CD4-positive, alpha-beta memory T cell (primary cell): ENCODE measurements at regions not wholly inside any gene's neighbourhood (a gene's known extent, or its start where the extent isn't known, plus 50 kb on each side); places are given as distances from the start of the nearest gene placed in this dataset.
"Not testable (repeated sequence)": the region's sequence is repeated elsewhere in the genome, so short reads cannot be mapped to it uniquely, and the experiment has no call there.

ENCODE experiments used
- CTCF ChIA-PET: fragments of 350-600 bp; sonication (Branson Sonifier 250); formaldehyde crosslinking; loops from one replicate; lab custom pipeline; 2021; ENCODE audit warnings: inconsistent platforms; ENCODE audit not compliant: partially characterized antibody; lab: Charles Lee
- POLR2A ChIA-PET: fragments of 350-600 bp; sonication (Branson Sonifier 250); formaldehyde crosslinking; loops from one replicate; lab custom pipeline; 2021; ENCODE audit not compliant: partially characterized antibody; lab: Charles Lee
- DNase-seq, 5 donors: peaks; one replicate each; pipeline versions ENCODE4 v3.0.0 to v3.0.0-alpha.2; 2020 to 2022; ENCODE audit warnings: mixed read lengths in 1 of 5
- H3K27ac ChIP-seq: one replicate; pipeline ENCODE4 v1.7.0; 2013; ENCODE audit warnings: low read depth, low read length
- H3K27me3 ChIP-seq: 2 replicates; pipeline ENCODE4 v1.7.0; 2013; ENCODE audit warnings: mild to moderate bottlenecking, low read length, moderate library complexity; ENCODE audit not compliant: insufficient read depth
- H3K36me3 ChIP-seq: 2 replicates; pipeline ENCODE4 v1.7.0; 2013; ENCODE audit warnings: mild to moderate bottlenecking, low read length, moderate library complexity; ENCODE audit not compliant: insufficient read depth
- H3K4me1 ChIP-seq: 2 replicates; pipeline ENCODE4 v1.7.0; 2013; ENCODE audit warnings: mild to moderate bottlenecking, low read length, moderate library complexity; ENCODE audit not compliant: insufficient read depth
- H3K4me3 ChIP-seq, 2 donors: one replicate each; pipeline ENCODE4 v1.7.0; 2013; ENCODE audit warnings: low read length in 2 of 2, mild to moderate bottlenecking in 1 of 2
- H3K9me3 ChIP-seq, 2 donors: one replicate each; pipeline ENCODE4 v1.7.0; 2013; ENCODE audit warnings: low read length in 2 of 2, control low read depth in 1 of 2; ENCODE audit not compliant: control insufficient read depth in 1 of 2
- H3K27ac Mint-ChIP-seq, 7 donors: one replicate each; pipeline ENCODE4 v1.8.0; 2020 to 2021; ENCODE audit warnings: mixed read lengths in 7 of 7, mild to moderate bottlenecking in 6 of 7, inconsistent platforms in 3 of 7, moderate library complexity in 3 of 7
- H3K27me3 Mint-ChIP-seq, 2 donors: one replicate each; pipeline ENCODE4 v1.8.0; 2020 to 2021; ENCODE audit warnings: mixed read lengths in 2 of 2
- H3K36me3 Mint-ChIP-seq, 2 donors: one replicate each; pipeline ENCODE4 v1.8.0; 2020 to 2021; ENCODE audit warnings: mixed read lengths in 2 of 2, inconsistent platforms in 1 of 2, mild to moderate bottlenecking in 1 of 2
- H3K4me1 Mint-ChIP-seq, 4 donors: one replicate each; pipeline ENCODE4 v1.8.0; 2020 to 2021; ENCODE audit warnings: mixed read lengths in 4 of 4, mild to moderate bottlenecking in 1 of 4
- H3K4me3 Mint-ChIP-seq, 8 donors: one replicate each; pipeline ENCODE4 v1.8.0; 2020 to 2021; ENCODE audit warnings: mixed read lengths in 8 of 8, mild to moderate bottlenecking in 7 of 8, moderate library complexity in 6 of 8, inconsistent platforms in 3 of 8
- H3K9me3 Mint-ChIP-seq, 8 donors: one replicate each; pipeline ENCODE4 v1.8.0; 2020 to 2021; ENCODE audit warnings: mixed read lengths in 8 of 8, mild to moderate bottlenecking in 5 of 8, inconsistent platforms in 3 of 8, moderate library complexity in 1 of 8
- intact Hi-C: fragments of 100-400 bp; cut with micrococcal nuclease; formaldehyde crosslinking; loops from one replicate; pipeline ENCODE4 v1.15.1; 2023

DNA sequence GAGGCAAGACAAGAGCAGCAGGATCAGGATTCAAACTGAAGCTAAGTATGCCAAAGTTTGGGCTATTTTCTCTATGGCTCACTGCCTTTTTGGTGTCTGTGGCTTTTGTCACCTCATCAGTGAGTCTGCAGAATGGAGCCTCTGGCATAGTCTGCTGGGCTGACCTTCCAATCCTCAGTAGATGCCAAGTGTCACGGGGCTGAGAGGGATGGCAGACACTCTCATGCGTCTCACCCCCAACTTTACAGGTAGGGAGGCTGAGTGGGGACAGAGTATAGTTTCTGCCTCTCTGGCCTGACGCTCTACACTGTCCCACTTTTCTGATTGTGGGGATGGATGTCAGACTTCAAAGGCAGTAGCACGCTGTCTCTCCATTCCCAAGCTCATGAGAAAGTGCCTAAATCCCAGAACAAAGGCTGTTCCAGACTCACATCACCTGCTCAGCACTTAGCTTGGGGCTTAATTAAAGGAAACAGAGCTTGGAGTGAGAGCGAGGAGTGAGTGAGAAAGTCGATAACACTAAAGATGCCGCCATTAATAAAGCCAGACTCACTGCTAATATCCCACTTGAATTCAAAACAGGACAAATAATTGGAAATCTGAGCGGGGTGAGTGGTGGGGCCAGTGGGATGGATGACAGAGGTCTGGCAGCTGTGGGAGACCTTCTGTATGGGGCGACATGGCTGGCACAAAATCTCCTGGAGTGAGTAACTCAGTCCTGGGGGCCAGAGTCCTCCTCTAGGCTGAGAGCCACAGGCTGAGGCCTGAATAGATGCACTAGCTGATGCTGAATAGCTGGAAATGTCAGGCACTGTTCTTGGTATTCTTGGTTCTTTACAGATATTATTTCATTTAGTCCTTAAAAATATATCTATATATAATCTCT is 78.4 kb upstream of the MRPS22 start:
- H3K36me3 ChIP-seq = no peaks in the 10 kb centered on the region
- H3K4me1 ChIP-seq = no peaks in the 10 kb centered on the region
- H3K4me3 Mint-ChIP-seq = no peak overlapping the region
- no peak overlapping the region for H3K27ac Mint-ChIP-seq
- no peak overlapping the region for H3K27ac ChIP-seq
- H3K9me3 ChIP-seq = no peaks in the 10 kb centered on the region
- no peaks in the 10 kb centered on the region for H3K36me3 Mint-ChIP-seq
- no peak overlapping the region for H3K4me3 ChIP-seq
- CTCF ChIA-PET = no interaction called here
- peaks cover 0 to 2% (median 0%) of the 10 kb centered on the region in 8 donors for H3K9me3 Mint-ChIP-seq
- no peaks in the 10 kb centered on the region for H3K4me1 Mint-ChIP-seq
- no peaks in the 10 kb centered on the region for H3K27me3 Mint-ChIP-seq
- POLR2A ChIA-PET = no interaction called here
- H3K27me3 ChIP-seq = no peaks in the 10 kb centered on the region
- DNase-seq = no peak
- intact Hi-C loops = no loop called here

DNA sequence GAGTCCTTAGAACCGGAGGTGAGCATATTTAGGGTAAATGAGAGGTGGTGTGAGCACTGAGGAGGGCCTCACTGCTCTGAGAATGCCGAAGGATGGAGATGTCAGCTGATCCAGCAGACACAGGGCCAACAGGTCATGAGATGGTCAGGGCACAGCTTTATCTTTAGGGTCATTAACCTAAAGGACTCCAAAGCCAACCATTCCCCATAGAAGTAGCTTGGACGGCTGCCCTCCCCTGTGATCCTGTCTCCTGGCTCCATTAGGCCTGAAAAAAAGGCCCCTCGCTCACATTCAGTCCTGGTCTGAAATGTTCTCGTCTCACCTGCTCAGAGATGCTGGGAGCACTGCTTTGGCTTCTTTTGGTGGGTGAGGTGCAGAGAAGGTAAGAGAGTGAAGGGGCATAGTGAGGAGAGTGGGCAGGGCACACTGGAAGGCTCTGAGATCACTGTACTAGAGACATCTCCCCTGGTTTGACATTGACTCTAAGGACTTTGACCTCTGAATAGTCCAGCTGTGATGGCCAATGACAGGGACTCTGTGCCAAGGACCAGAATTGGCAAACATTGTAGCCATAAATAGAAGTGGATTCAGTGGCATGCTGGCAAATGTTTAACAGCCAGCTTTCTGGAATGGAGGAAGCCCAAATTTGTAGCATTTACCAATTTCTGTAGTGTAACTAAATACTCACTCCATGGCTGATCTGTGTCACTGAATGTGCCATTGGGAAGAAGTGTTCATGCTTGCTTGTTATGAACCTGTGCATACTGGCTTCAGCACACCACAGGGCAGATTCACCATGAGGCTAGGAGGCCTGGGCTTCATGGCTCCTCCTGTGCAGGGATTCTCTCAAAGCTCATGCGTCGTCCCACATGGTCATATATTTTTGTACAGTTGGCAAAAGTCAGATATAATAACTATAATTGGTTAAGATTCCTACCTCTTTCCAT is 76.2 kb upstream of the MRPS22 start:
- ChIA-PET POLR2A (no interaction called here), CTCF (no interaction called here)
- H3K4me3 Mint-ChIP-seq = no peak overlapping the region
- no peak for DNase-seq
- Histone ChIP-seq H3K27me3 (no peaks in the 10 kb centered on the region), H3K4me1 (no peaks in the 10 kb centered on the region), H3K27ac (no peak overlapping the region), H3K36me3 (no peaks in the 10 kb centered on the region), H3K4me3 (no peak overlapping the region), H3K9me3 (no peaks in the 10 kb centered on the region)
- peaks cover under 1 to 4% of the 10 kb centered on the region in 2 donors for H3K27me3 Mint-ChIP-seq
- intact Hi-C loops = no loop called here
- H3K9me3 Mint-ChIP-seq = no peaks in the 10 kb centered on the region
- no peak overlapping the region for H3K27ac Mint-ChIP-seq
- H3K36me3 Mint-ChIP-seq = no peaks in the 10 kb centered on the region
- H3K4me1 Mint-ChIP-seq = no peaks in the 10 kb centered on the region

DNA sequence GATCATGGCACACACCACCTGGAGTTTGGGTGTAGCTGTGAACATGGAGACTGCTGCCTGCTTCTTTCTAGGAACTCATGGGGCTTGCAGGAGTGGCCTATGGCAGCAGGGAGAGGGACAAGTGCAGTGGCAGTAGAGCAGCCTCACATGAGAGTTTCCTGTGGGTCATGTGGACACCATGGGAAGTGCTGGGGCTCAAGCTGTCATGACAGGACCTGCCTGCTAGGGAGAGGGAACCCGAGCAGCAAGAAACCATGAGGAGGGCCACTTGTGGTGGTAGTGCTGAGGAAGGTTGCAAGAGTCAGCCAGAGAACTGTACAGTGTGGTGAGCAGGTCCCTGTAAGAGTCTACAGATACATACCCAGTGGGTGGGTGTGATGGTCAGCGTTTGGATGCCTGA is 73.8 kb upstream of the MRPS22 start:
- POLR2A ChIA-PET = no interaction called here
- CTCF ChIA-PET = no interaction called here
- Histone ChIP-seq H3K27ac (no peak overlapping the region), H3K27me3 (no peaks in the 10 kb centered on the region), H3K36me3 (no peaks in the 10 kb centered on the region), H3K9me3 (no peaks in the 10 kb centered on the region), H3K4me1 (no peaks in the 10 kb centered on the region), H3K4me3 (no peak overlapping the region)
- Mint-ChIP-seq H3K4me1 (no peaks in the 10 kb centered on the region), H3K9me3 (peaks cover 0 to 1% (median 0%) of the 10 kb centered on the region in 8 donors), H3K27ac (no peak overlapping the region), H3K36me3 (no peaks in the 10 kb centered on the region), H3K27me3 (peaks cover 6% of the 10 kb centered on the region in 2 donors), H3K4me3 (no peak overlapping the region)
- intact Hi-C loops = no loop called here
- no peak for DNase-seq

DNA sequence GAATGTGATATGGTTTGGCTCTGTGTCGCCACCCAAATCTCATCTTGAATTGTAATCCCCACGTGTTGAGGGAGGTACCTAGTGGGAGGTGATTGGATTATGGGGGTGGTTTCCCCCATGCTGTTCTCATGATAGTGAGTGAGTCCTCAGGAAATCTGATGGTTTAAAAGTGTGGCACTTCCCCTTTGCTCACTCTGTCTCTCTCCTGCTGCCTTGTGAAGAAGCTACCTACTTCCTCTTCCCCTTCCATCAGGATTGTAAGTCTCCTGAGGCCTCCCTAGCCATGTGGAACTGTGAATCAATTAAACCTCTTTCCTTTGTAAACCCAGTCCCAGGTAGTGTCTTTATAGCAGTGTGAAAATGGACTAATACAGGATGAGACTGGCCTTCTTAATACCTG is 73.2 kb upstream of the MRPS22 start:
- H3K27ac Mint-ChIP-seq, POLR2A ChIA-PET, H3K4me1 ChIP-seq, H3K4me3 ChIP-seq, H3K9me3 ChIP-seq, H3K36me3 Mint-ChIP-seq, DNase-seq, H3K9me3 Mint-ChIP-seq, H3K27me3 Mint-ChIP-seq, H3K4me3 Mint-ChIP-seq, intact Hi-C loops, H3K36me3 ChIP-seq, H3K27me3 ChIP-seq, H3K4me1 Mint-ChIP-seq, CTCF ChIA-PET, H3K27ac ChIP-seq: not testable (repeated sequence)

DNA sequence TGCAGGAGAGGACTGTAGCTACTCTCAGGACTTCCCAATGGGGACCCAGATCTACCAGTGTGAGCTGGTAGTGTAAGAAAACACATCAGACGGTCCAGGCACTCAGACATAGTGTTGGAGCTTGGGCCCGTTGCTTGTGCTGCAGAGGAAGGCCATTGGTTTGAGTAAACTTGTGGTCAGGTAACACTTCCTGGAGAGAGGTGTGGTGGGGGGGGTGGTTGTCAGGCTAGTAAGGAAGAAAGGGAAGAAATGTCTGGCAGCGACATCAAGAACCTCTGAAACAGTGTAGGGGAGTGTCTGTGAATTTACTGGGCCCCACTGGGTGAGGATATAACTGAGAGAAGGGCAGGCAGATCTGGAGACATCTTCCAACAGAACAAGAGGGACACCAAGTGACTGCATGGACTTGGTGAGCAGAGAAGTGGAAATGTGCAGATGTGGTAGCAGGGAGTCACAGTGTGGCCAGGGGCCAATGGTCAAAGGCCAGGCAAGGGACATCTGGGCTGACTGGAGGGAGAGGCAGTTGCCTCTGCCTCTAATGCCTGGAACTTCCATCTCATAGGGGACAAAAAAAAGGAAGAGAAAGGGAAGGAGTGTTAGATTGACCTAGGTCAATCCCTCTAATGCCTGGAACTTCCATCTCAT is 63.7 kb upstream of the MRPS22 start:
- POLR2A ChIA-PET = no interaction called here
- Histone ChIP-seq H3K4me1 (no peaks in the 10 kb centered on the region), H3K36me3 (no peaks in the 10 kb centered on the region), H3K27ac (no peak overlapping the region), H3K9me3 (no peaks in the 10 kb centered on the region), H3K4me3 (no peak overlapping the region), H3K27me3 (no peaks in the 10 kb centered on the region)
- intact Hi-C loops = no loop called here
- peaks cover 1 to 3% of the 10 kb centered on the region in 2 donors for H3K27me3 Mint-ChIP-seq
- CTCF ChIA-PET = no interaction called here
- no peak overlapping the region for H3K4me3 Mint-ChIP-seq
- no peak overlapping the region for H3K27ac Mint-ChIP-seq
- no peaks in the 10 kb centered on the region for H3K9me3 Mint-ChIP-seq
- no peaks in the 10 kb centered on the region for H3K4me1 Mint-ChIP-seq
- no peaks in the 10 kb centered on the region for H3K36me3 Mint-ChIP-seq
- DNase-seq = no peak

DNA sequence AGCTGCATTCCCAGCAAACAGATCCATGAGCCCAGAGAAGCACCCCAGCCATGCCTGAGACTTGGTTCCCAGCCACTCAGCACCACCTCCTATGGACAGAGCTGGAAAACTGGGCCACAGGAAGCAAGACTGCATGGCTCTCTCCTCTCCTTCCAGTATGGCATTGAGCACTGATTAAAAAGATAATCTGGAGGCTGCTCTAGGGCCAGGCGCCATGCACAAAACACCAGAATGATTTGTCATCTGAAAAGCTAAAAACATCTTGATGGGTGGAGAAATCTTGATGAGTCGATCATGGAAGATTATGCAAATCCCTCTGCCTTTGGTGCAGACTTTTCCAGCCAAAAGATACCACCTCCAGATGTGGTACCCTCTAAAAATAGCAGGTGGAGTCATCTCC is 62.7 kb upstream of the MRPS22 start:
- Mint-ChIP-seq H3K36me3 (no peaks in the 10 kb centered on the region), H3K27ac (no peak overlapping the region), H3K4me3 (no peak overlapping the region), H3K4me1 (no peaks in the 10 kb centered on the region), H3K27me3 (peaks cover 1 to 3% of the 10 kb centered on the region in 2 donors), H3K9me3 (no peaks in the 10 kb centered on the region)
- intact Hi-C loops = no loop called here
- Histone ChIP-seq H3K27me3 (no peaks in the 10 kb centered on the region), H3K27ac (no peak overlapping the region), H3K4me3 (no peak overlapping the region), H3K9me3 (no peaks in the 10 kb centered on the region), H3K36me3 (no peaks in the 10 kb centered on the region), H3K4me1 (no peaks in the 10 kb centered on the region)
- POLR2A ChIA-PET = no interaction called here
- no peak for DNase-seq
- CTCF ChIA-PET = no interaction called here

DNA sequence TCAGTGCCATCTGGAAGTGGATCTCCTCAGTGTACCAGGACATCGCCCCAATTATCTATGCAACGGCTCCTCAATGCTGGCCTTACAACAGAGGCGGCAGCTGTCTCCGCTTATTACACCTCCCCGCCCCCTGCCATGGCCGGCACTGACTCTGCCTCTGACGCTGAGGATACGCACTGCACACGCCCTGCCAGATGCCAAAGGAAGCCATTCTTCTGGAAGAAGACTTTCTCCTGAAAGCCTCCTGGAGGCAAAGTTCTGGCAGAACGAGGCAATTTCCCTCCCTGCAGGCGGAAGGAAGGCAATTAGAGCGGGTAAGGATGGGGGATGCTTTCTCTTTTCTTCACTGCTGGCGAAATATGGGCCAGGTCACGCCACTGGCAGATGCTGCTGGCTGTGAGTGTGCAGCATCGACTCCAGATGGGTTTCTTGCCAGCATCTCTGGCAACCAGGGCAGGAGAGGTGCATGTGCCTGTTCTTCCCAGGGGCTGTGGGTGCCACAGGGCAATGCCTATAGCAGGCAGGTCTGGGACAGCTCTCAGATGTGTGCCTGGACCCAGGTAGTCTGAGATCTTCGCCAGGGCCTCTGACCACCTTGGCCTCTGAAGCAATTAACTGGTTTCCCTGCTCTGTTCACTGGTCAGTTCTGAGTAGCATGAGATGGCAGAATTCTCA is 62.2 kb upstream of the MRPS22 start:
- Mint-ChIP-seq H3K27me3 (peaks cover 1% of the 10 kb centered on the region in 2 donors), H3K4me1 (no peaks in the 10 kb centered on the region), H3K4me3 (no peak overlapping the region), H3K9me3 (no peaks in the 10 kb centered on the region), H3K36me3 (no peaks in the 10 kb centered on the region), H3K27ac (no peak overlapping the region)
- intact Hi-C loops = no loop called here
- DNase-seq = no peak
- H3K4me1 ChIP-seq = no peaks in the 10 kb centered on the region
- ChIA-PET POLR2A (no interaction called here), CTCF (no interaction called here)
- no peak overlapping the region for H3K27ac ChIP-seq
- H3K27me3 ChIP-seq = no peaks in the 10 kb centered on the region
- no peaks in the 10 kb centered on the region for H3K36me3 ChIP-seq
- H3K4me3 ChIP-seq = no peak overlapping the region
- no peaks in the 10 kb centered on the region for H3K9me3 ChIP-seq
